K562 (cell line): ENCODE measurements at regions not wholly inside any gene's neighbourhood (a gene's known extent, or its start where the extent isn't known, plus 50 kb on each side); places are given as distances from the start of the nearest gene placed in this dataset.

Experiments
- CEBPB ChIP-seq: fragments of 450-650 bp; IDR thresholded peaks from 2 replicates; pipeline ENCODE4 v1.6.1; 2016; ENCODE audit warnings: missing genetic modification characterization, missing compliant biosample characterization
- GABPB1 ChIP-seq: sonication (generic); formaldehyde crosslinking; IDR thresholded peaks from 2 replicates; pipeline ENCODE4 v1.8.0; 2022; ENCODE audit warnings: mild to moderate bottlenecking, missing genetic modification reagents
- IRF2 ChIP-seq: sonication (generic); formaldehyde crosslinking; IDR thresholded peaks from 2 replicates; pipeline ENCODE4 v1.8.1; 2022; ENCODE audit warnings: mild to moderate bottlenecking, missing genetic modification reagents
- JUND ChIP-seq, 2 experiments: IDR thresholded peaks; 2 replicates in 1 of 2; 3 replicates in 1 of 2; pipeline ENCODE4 v1.6.1; 2011; ENCODE audit warnings: borderline replicate concordance in 2 of 2, low read depth in 2 of 2, low read length in 2 of 2, improper control_type of control experiment in 1 of 2, missing biosample characterization in 1 of 2, missing genetic modification characterization in 1 of 2, missing genetic modification reagents in 1 of 2
- KDM1A ChIP-seq, 2 experiments: fragments of 450-650 bp; IDR thresholded peaks; 2 replicates each; pipeline ENCODE4 v1.6.1; 2016; ENCODE audit warnings: mild to moderate bottlenecking in 2 of 2
- SRF ChIP-seq, 2 experiments: fragments of 250-450, 450-650 bp in 1 of 2; sonication (Bioruptor Pico) in 1 of 2; sonication (generic) in 1 of 2; formaldehyde crosslinking; IDR thresholded peaks; 2 replicates each; pipeline versions ENCODE4 v1.5.0 to v1.5.1; 2020 to 2022; ENCODE audit warnings: mild to moderate bottlenecking in 1 of 2, missing genetic modification reagents in 1 of 2
- ZNF311 ChIP-seq: fragments of 250-450 bp; sonication (Bioruptor Pico); IDR thresholded peaks from 2 replicates; pipeline ENCODE4 v1.4.0; 2020; ENCODE audit warnings: mild to moderate bottlenecking, moderate library complexity
- TF ChIP-seq, protein P1 (sequence below), 3 experiments: IDR thresholded peaks in 2 of 3; conservative IDR thresholded peaks in 1 of 3; 2 replicates each; pipeline ENCODE4 v1.5.1; 2011 to 2012; ENCODE audit warnings: low read length in 3 of 3, mild to moderate bottlenecking in 3 of 3, control low read depth in 2 of 3, improper control_type of control experiment in 1 of 3, inconsistent platforms in 1 of 3, low read depth in 1 of 3, mixed read lengths in 1 of 3, moderate library complexity in 1 of 3; ENCODE audit not compliant: insufficient read depth in 2 of 3
- TF ChIP-seq, protein P2 (sequence below): fragments of 450-650 bp; IDR thresholded peaks from 2 replicates; pipeline ENCODE4 v1.6.1; 2017; ENCODE audit warnings: antibody characterized with exemption
- TF ChIP-seq, protein P3 (sequence below): fragments of 250-450 bp; sonication (Bioruptor Pico); IDR thresholded peaks from 2 replicates; pipeline ENCODE4 v1.5.0; 2022; ENCODE audit warnings: mild to moderate bottlenecking

DNA sequence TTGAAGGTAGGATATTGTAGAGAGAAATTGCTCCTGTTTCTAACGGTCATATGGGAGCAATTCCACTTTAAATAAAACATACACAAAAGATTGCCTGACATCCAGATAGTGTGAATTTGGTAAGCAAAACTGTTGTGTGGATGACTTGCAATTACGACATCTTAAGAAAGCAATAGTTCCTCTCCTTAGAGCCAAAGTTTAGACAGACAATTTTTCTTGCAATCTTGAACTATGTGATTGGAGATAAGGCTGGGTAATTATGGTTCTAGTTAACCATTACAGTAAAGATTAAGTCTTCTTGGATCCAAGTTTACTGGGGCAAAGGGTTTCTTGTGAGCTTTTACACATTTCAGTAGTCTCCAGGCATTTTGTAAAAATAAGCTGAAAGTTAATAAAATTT is 1080.6 kb upstream of the CDH6 start:
- TF ChIP-seq KDM1A (IDR thresholded peaks at IDR 0.05) (no peak), SRF (CRISPR knock-in tag; IDR thresholded peaks at IDR 0.05) (no peak), JUND (IDR thresholded peaks at IDR 0.05; ENCODE audit: borderline replicate concordance, low read depth, low read length) (no peak), JUND (tag; IDR thresholded peaks at IDR 0.05; ENCODE audit: borderline replicate concordance, low read depth, low read length) (no peak), CEBPB (tag) (no peak), GABPB1 (CRISPR knock-in tag) (no peak), ZNF311 (CRISPR knock-in tag) (no peak), IRF2 (CRISPR knock-in tag) (no peak)
- TF ChIP-seq, protein P1, sequence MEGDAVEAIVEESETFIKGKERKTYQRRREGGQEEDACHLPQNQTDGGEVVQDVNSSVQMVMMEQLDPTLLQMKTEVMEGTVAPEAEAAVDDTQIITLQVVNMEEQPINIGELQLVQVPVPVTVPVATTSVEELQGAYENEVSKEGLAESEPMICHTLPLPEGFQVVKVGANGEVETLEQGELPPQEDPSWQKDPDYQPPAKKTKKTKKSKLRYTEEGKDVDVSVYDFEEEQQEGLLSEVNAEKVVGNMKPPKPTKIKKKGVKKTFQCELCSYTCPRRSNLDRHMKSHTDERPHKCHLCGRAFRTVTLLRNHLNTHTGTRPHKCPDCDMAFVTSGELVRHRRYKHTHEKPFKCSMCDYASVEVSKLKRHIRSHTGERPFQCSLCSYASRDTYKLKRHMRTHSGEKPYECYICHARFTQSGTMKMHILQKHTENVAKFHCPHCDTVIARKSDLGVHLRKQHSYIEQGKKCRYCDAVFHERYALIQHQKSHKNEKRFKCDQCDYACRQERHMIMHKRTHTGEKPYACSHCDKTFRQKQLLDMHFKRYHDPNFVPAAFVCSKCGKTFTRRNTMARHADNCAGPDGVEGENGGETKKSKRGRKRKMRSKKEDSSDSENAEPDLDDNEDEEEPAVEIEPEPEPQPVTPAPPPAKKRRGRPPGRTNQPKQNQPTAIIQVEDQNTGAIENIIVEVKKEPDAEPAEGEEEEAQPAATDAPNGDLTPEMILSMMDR (IDR thresholded peaks at IDR 0.05 in 2 of 3, conservative IDR thresholded peaks at IDR 0.05 in 1 of 3; ENCODE audit: insufficient read depth in 2 of 3, low read depth in 1 of 3, low read length in 3 of 3): no peak
- TF ChIP-seq, protein P2, sequence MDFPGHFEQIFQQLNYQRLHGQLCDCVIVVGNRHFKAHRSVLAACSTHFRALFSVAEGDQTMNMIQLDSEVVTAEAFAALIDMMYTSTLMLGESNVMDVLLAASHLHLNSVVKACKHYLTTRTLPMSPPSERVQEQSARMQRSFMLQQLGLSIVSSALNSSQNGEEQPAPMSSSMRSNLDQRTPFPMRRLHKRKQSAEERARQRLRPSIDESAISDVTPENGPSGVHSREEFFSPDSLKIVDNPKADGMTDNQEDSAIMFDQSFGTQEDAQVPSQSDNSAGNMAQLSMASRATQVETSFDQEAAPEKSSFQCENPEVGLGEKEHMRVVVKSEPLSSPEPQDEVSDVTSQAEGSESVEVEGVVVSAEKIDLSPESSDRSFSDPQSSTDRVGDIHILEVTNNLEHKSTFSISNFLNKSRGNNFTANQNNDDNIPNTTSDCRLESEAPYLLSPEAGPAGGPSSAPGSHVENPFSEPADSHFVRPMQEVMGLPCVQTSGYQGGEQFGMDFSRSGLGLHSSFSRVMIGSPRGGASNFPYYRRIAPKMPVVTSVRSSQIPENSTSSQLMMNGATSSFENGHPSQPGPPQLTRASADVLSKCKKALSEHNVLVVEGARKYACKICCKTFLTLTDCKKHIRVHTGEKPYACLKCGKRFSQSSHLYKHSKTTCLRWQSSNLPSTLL: no peak
- TF ChIP-seq, protein P3, sequence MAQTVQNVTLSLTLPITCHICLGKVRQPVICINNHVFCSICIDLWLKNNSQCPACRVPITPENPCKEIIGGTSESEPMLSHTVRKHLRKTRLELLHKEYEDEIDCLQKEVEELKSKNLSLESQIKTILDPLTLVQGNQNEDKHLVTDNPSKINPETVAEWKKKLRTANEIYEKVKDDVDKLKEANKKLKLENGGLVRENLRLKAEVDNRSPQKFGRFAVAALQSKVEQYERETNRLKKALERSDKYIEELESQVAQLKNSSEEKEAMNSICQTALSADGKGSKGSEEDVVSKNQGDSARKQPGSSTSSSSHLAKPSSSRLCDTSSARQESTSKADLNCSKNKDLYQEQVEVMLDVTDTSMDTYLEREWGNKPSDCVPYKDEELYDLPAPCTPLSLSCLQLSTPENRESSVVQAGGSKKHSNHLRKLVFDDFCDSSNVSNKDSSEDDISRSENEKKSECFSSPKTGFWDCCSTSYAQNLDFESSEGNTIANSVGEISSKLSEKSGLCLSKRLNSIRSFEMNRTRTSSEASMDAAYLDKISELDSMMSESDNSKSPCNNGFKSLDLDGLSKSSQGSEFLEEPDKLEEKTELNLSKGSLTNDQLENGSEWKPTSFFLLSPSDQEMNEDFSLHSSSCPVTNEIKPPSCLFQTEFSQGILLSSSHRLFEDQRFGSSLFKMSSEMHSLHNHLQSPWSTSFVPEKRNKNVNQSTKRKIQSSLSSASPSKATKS (CRISPR knock-in tag): no peak
